Right renal pelvis (tissue), 4 donors: ENCODE measurements at regions not wholly inside any gene's neighbourhood (a gene's known extent, or its start where the extent isn't known, plus 50 kb on each side); places are given as distances from the start of the nearest gene placed in this dataset.
"Not testable (repeated sequence)": the region's sequence is repeated elsewhere in the genome, so short reads cannot be mapped to it uniquely, and the experiment has no call there.

ENCODE experiments used
- DNase-seq, 4 donors: peaks; one replicate each; pipeline ENCODE4 v3.0.0-alpha.2; 2013; ENCODE audit warnings: low read depth in 4 of 4, low spot score in 3 of 4, missing footprints in 1 of 4

- DNase-seq = no peak
These were observed 707.5 kb upstream of the FSHR start for GRCh38 chr2:49861821-49862220.

GRCh38 chr2:49860834-49861233, 706.5 kb upstream of the FSHR start:
- no peak for DNase-seq

GRCh38 chr2:49860170-49860569, 705.9 kb upstream of the FSHR start:
- no peak for DNase-seq

GRCh38 chr2:49858657-49859056, 704.3 kb upstream of the FSHR start:
- no peak for DNase-seq

GRCh38 chr2:49858113-49858490, 703.8 kb upstream of the FSHR start:
- no peak for DNase-seq

GRCh38 chr2:49857371-49858112, 703.2 kb upstream of the FSHR start:
- DNase-seq = no peak

GRCh38 chr2:49845671-49846070, 691.4 kb upstream of the FSHR start:
- no peak for DNase-seq

- no peak for DNase-seq
These were observed 690.7 kb upstream of the FSHR start for GRCh38 chr2:49845021-49845420.

GRCh38 chr2:49844113-49844512, 689.8 kb upstream of the FSHR start:
- DNase-seq = not testable (repeated sequence)

- DNase-seq = no peak
These were observed 689.0 kb upstream of the FSHR start for GRCh38 chr2:49843314-49843713.

- DNase-seq = no peak
These were observed 686.2 kb upstream of the FSHR start for GRCh38 chr2:49840428-49840975.

- DNase-seq = no peak
These were observed 685.5 kb upstream of the FSHR start for GRCh38 chr2:49839818-49840217.

GRCh38 chr2:49837561-49838293, 683.4 kb upstream of the FSHR start:
- DNase-seq = no peak

- no peak for DNase-seq
These were observed 681.7 kb upstream of the FSHR start for GRCh38 chr2:49836017-49836416.

- DNase-seq = no peak
These were observed 680.1 kb upstream of the FSHR start for GRCh38 chr2:49834433-49834832.

- DNase-seq = no peak
These were observed 678.2 kb upstream of the FSHR start for GRCh38 chr2:49832555-49832954.

GRCh38 chr2:49831698-49832367, 677.5 kb upstream of the FSHR start:
- no peak for DNase-seq

- DNase-seq = no peak
These were observed 676.5 kb upstream of the FSHR start for GRCh38 chr2:49830846-49831245.

- DNase-seq = no peak
These were observed 673.1 kb upstream of the FSHR start for GRCh38 chr2:49827366-49827765.

GRCh38 chr2:49813208-49813607, 658.9 kb upstream of the FSHR start:
- DNase-seq = no peak

GRCh38 chr2:49812730-49813129, 658.4 kb upstream of the FSHR start:
- DNase-seq = no peak
